ENCODE measurements at regions not wholly inside any gene's neighbourhood (a gene's known extent, or its start where the extent isn't known, plus 50 kb on each side); places are given as distances from the start of the nearest gene placed in this dataset.

GRCh38 chr9:106707291-106707690, 155.7 kb upstream of the ZNF462 start:
- Mint-ChIP-seq H3K9me3 (peaks cover 3% of the 10 kb centered on the region), H3K4me3 (no peak overlapping the region), H3K27ac (no peak overlapping the region), H3K36me3 (no peaks in the 10 kb centered on the region), H3K27me3 (ENCODE audit: insufficient read depth, low read depth) (no peaks in the 10 kb centered on the region), H3K4me1 (no peaks in the 10 kb centered on the region)
- Histone ChIP-seq H3F3A (ENCODE audit: low read depth) (no peaks in the 10 kb centered on the region), H3K79me2 (ENCODE audit: low read depth) (no peaks in the 10 kb centered on the region), H3K4me1 (no peaks in the 10 kb centered on the region), H3K36me3 (no peaks in the 10 kb centered on the region), H3K4me2 (no peak overlapping the region), H3K27me3 (no peaks in the 10 kb centered on the region), H3K4me3 (no peak overlapping the region), H2AFZ (replicated peaks) (no peak overlapping the region), H3K9ac (no peak overlapping the region), H3K27ac (no peak overlapping the region), H4K20me1 (ENCODE audit: low read depth) (no peaks in the 10 kb centered on the region), H3K9me3 (ENCODE audit: low read depth) (no peaks in the 10 kb centered on the region)
- no peak for TF ChIP-seq CTCF (IDR thresholded peaks at IDR 0.05)
- TF ChIP-seq EZH2phosphoT487 (IDR thresholded peaks at IDR 0.05) = no peak
- no peak for TF ChIP-seq EZH2 (IDR thresholded peaks at IDR 0.05)
- DNase-seq (ENCODE audit: low spot score) = no peak

- Mint-ChIP-seq H3K27me3 (ENCODE audit: insufficient read depth, low read depth) (no peaks in the 10 kb centered on the region), H3K4me1 (no peaks in the 10 kb centered on the region), H3K9me3 (peaks cover 3% of the 10 kb centered on the region), H3K27ac (no peak overlapping the region), H3K36me3 (no peaks in the 10 kb centered on the region), H3K4me3 (no peak overlapping the region)
- Histone ChIP-seq H3K4me2 (no peak overlapping the region), H3K4me1 (no peaks in the 10 kb centered on the region), H3K4me3 (no peak overlapping the region), H3K79me2 (ENCODE audit: low read depth) (no peaks in the 10 kb centered on the region), H3F3A (ENCODE audit: low read depth) (no peaks in the 10 kb centered on the region), H2AFZ (replicated peaks) (no peak overlapping the region), H4K20me1 (ENCODE audit: low read depth) (no peaks in the 10 kb centered on the region), H3K9me3 (ENCODE audit: low read depth) (no peaks in the 10 kb centered on the region), H3K27me3 (no peaks in the 10 kb centered on the region), H3K36me3 (no peaks in the 10 kb centered on the region), H3K27ac (no peak overlapping the region), H3K9ac (no peak overlapping the region)
- no peak for DNase-seq (ENCODE audit: low spot score)
- TF ChIP-seq EZH2phosphoT487 (IDR thresholded peaks at IDR 0.05) = no peak
- no peak for TF ChIP-seq EZH2 (IDR thresholded peaks at IDR 0.05)
- no peak for TF ChIP-seq CTCF (IDR thresholded peaks at IDR 0.05)
Measured at GRCh38 chr9:106707738-106708474, 155.1 kb upstream of the ZNF462 start.

- H3K27me3 ChIP-seq = no peaks in the 10 kb centered on the region
- no peaks in the 10 kb centered on the region for H3K36me3 Mint-ChIP-seq
Measured at GRCh38 chr9:106708475-106709146, 154.4 kb upstream of the ZNF462 start.

More at GRCh38 chr9:106708475-106709146, 154.4 kb upstream of the ZNF462 start:
- Histone ChIP-seq H3K36me3 (no peaks in the 10 kb centered on the region), H3F3A (ENCODE audit: low read depth) (no peaks in the 10 kb centered on the region), H3K4me2 (no peak overlapping the region), H3K9ac (no peak overlapping the region), H3K79me2 (ENCODE audit: low read depth) (no peaks in the 10 kb centered on the region), H2AFZ (replicated peaks) (no peak overlapping the region), H3K4me1 (no peaks in the 10 kb centered on the region), H4K20me1 (ENCODE audit: low read depth) (no peaks in the 10 kb centered on the region), H3K9me3 (ENCODE audit: low read depth) (no peaks in the 10 kb centered on the region), H3K27ac (no peak overlapping the region), H3K4me3 (no peak overlapping the region)
- Mint-ChIP-seq H3K4me3 (no peak overlapping the region), H3K27me3 (ENCODE audit: insufficient read depth, low read depth) (no peaks in the 10 kb centered on the region), H3K9me3 (peaks cover 3% of the 10 kb centered on the region), H3K4me1 (no peaks in the 10 kb centered on the region), H3K27ac (no peak overlapping the region)
- TF ChIP-seq CTCF (IDR thresholded peaks at IDR 0.05) (no peak), EZH2phosphoT487 (IDR thresholded peaks at IDR 0.05) (no peak), EZH2 (IDR thresholded peaks at IDR 0.05) (no peak)
- no peak for DNase-seq (ENCODE audit: low spot score)

All from neural progenitor cell (in vitro differentiated cells).